HG03457 (cell line): ENCODE measurements at regions not wholly inside any gene's neighbourhood (a gene's known extent, or its start where the extent isn't known, plus 50 kb on each side); places are given as distances from the start of the nearest gene placed in this dataset.

Source experiments
- ATAC-seq: cut with Tn5 transposase; IDR thresholded peaks from one replicate; pipeline ENCODE4 v1.9.1; 2021; ENCODE audit warnings: moderate number of reproducible peaks; ENCODE audit not compliant: unreplicated experiment

- no peak for ATAC-seq
Measured at GRCh38 chr18:38483326-38483725, 917.7 kb upstream of the CELF4 start.

GRCh38 chr18:38481576-38481975 is 916.0 kb upstream of the CELF4 start:
- ATAC-seq, result no peak

GRCh38 chr18:38475686-38476085 is 910.1 kb upstream of the CELF4 start:
- no peak for ATAC-seq

GRCh38 chr18:38473535-38473934 is 907.9 kb upstream of the CELF4 start:
- ATAC-seq, result no peak

- ATAC-seq, result no peak
Measured at GRCh38 chr18:38470421-38470820, 904.8 kb upstream of the CELF4 start.

GRCh38 chr18:38466426-38466825 is 900.8 kb upstream of the CELF4 start:
- no peak for ATAC-seq

GRCh38 chr18:38464024-38464423 is 898.4 kb upstream of the CELF4 start:
- ATAC-seq, result no peak

GRCh38 chr18:38460657-38461056 is 895.1 kb upstream of the CELF4 start:
- no peak for ATAC-seq

- no peak for ATAC-seq
Measured at GRCh38 chr18:38459131-38459994, 893.8 kb upstream of the CELF4 start.

- ATAC-seq, result no peak
Measured at GRCh38 chr18:38458698-38459097, 893.1 kb upstream of the CELF4 start.

GRCh38 chr18:38456253-38456652 is 890.7 kb upstream of the CELF4 start:
- no peak for ATAC-seq

GRCh38 chr18:38454764-38455469 is 889.3 kb upstream of the CELF4 start:
- ATAC-seq, result no peak

GRCh38 chr18:38453880-38454279 is 888.3 kb upstream of the CELF4 start:
- ATAC-seq, result no peak

GRCh38 chr18:38450876-38451275 is 885.3 kb upstream of the CELF4 start:
- ATAC-seq, result no peak

- ATAC-seq, result no peak
Measured at GRCh38 chr18:38445804-38446145, 880.2 kb upstream of the CELF4 start.

GRCh38 chr18:38444971-38445803 is 879.6 kb upstream of the CELF4 start:
- no peak for ATAC-seq

- ATAC-seq, result no peak
Measured at GRCh38 chr18:38427736-38428135, 862.1 kb upstream of the CELF4 start.

GRCh38 chr18:38427234-38427633 is 861.6 kb upstream of the CELF4 start:
- ATAC-seq, result no peak

GRCh38 chr18:38421872-38422615 is 856.4 kb upstream of the CELF4 start:
- no peak for ATAC-seq

- ATAC-seq, result no peak
Measured at GRCh38 chr18:38421021-38421420, 855.4 kb upstream of the CELF4 start.

GRCh38 chr18:38420611-38421010 is 855.0 kb upstream of the CELF4 start:
- no peak for ATAC-seq
